ENCODE measurements at regions not wholly inside any gene's neighbourhood (a gene's known extent, or its start where the extent isn't known, plus 50 kb on each side); places are given as distances from the start of the nearest gene placed in this dataset.

GRCh38 chr9:119003882-119004617 is 365.2 kb downstream of the BRINP1 start:
- ChIA-PET CTCF (no interaction called here), POLR2A (no interaction called here)
- H3K36me3 ChIP-seq (ENCODE audit: control insufficient read depth in 2 of 2, extremely low read depth in 1 of 2, insufficient read depth in 1 of 2, low read length in 1 of 2): no peaks in the 10 kb centered on the region
- H3K27ac Mint-ChIP-seq: no peak overlapping the region
- H3K27me3 Mint-ChIP-seq: no peaks in the 10 kb centered on the region
- DNase-seq (no peak), ATAC-seq (replicated peaks in 1 of 4) (no peak)
- H3K9me3 Mint-ChIP-seq: peaks cover 3 to 11% (median 3%) of the 10 kb centered on the region in 3 donors
- H3K27ac ChIP-seq (ENCODE audit: low read length): no peak overlapping the region
- no peak overlapping the region for H3K4me3 ChIP-seq (ENCODE audit: control insufficient read depth in 1 of 2, extremely low read depth in 1 of 2, low read length in 1 of 2)
- no peaks in the 10 kb centered on the region for H3K4me1 Mint-ChIP-seq
- no peaks in the 10 kb centered on the region for H3K27me3 ChIP-seq (replicated peaks in 1 of 2; ENCODE audit: control insufficient read depth in 2 of 2, extremely low read depth in 1 of 2, insufficient read depth in 2 of 2, low read length in 1 of 2)
- no peaks in the 10 kb centered on the region for H3K4me1 ChIP-seq (ENCODE audit: control insufficient read depth in 1 of 2, extremely low read depth in 1 of 2, insufficient read depth in 2 of 2, low read length in 2 of 2)
- no peak overlapping the region for H3K4me3 Mint-ChIP-seq
- H3K36me3 Mint-ChIP-seq: no peaks in the 10 kb centered on the region
- H3K9me3 ChIP-seq: no peaks in the 10 kb centered on the region
- WGBS (ENCODE audit: insufficient coverage): no CpG with 5 or more reads among the region's 2 CpGs

- WGBS (ENCODE audit: insufficient coverage): no CpG with 5 or more reads among the region's 2 CpGs
- ChIA-PET CTCF (no interaction called here), POLR2A (no interaction called here)
- Histone ChIP-seq H3K4me3 (ENCODE audit: control insufficient read depth in 1 of 2, extremely low read depth in 1 of 2, low read length in 1 of 2) (no peak overlapping the region), H3K4me1 (ENCODE audit: control insufficient read depth in 1 of 2, extremely low read depth in 1 of 2, insufficient read depth in 2 of 2, low read length in 2 of 2) (no peaks in the 10 kb centered on the region), H3K36me3 (ENCODE audit: control insufficient read depth in 2 of 2, extremely low read depth in 1 of 2, insufficient read depth in 1 of 2, low read length in 1 of 2) (no peaks in the 10 kb centered on the region), H3K9me3 (no peaks in the 10 kb centered on the region), H3K27me3 (replicated peaks in 1 of 2; ENCODE audit: control insufficient read depth in 2 of 2, extremely low read depth in 1 of 2, insufficient read depth in 2 of 2, low read length in 1 of 2) (no peaks in the 10 kb centered on the region), H3K27ac (ENCODE audit: low read length) (no peak overlapping the region)
- Mint-ChIP-seq H3K36me3 (no peaks in the 10 kb centered on the region), H3K4me1 (peaks cover 0 to 3% (median 0%) of the 10 kb centered on the region in 3 donors), H3K9me3 (peaks cover 3 to 11% (median 3%) of the 10 kb centered on the region in 3 donors), H3K27me3 (no peaks in the 10 kb centered on the region), H3K27ac (no peak overlapping the region), H3K4me3 (no peak overlapping the region)
- DNase-seq: no peak
- no peak for ATAC-seq (replicated peaks in 1 of 4)
Observed at GRCh38 chr9:119004618-119004990, 364.6 kb downstream of the BRINP1 start.

GRCh38 chr9:119005162-119005561 is 364.1 kb downstream of the BRINP1 start:
- no peaks in the 10 kb centered on the region for H3K4me1 ChIP-seq (ENCODE audit: control insufficient read depth in 1 of 2, extremely low read depth in 1 of 2, insufficient read depth in 2 of 2, low read length in 2 of 2)
- ChIA-PET POLR2A (no interaction called here), CTCF (no interaction called here)
- no peak for ATAC-seq (replicated peaks in 1 of 4)
- DNase-seq: no peak
- H3K4me3 ChIP-seq (ENCODE audit: control insufficient read depth in 1 of 2, extremely low read depth in 1 of 2, low read length in 1 of 2): no peak overlapping the region
- H3K9me3 ChIP-seq: no peaks in the 10 kb centered on the region
- Mint-ChIP-seq H3K27me3 (no peaks in the 10 kb centered on the region), H3K36me3 (no peaks in the 10 kb centered on the region), H3K27ac (no peak overlapping the region), H3K4me1 (peaks cover 0 to 3% (median 0%) of the 10 kb centered on the region in 3 donors), H3K9me3 (peaks cover 3 to 11% (median 3%) of the 10 kb centered on the region in 3 donors), H3K4me3 (no peak overlapping the region)
- H3K36me3 ChIP-seq (ENCODE audit: control insufficient read depth in 2 of 2, extremely low read depth in 1 of 2, insufficient read depth in 1 of 2, low read length in 1 of 2): no peaks in the 10 kb centered on the region
- H3K27ac ChIP-seq (ENCODE audit: low read length): no peak overlapping the region
- WGBS (ENCODE audit: insufficient coverage): 93% methylated on average over 1 of the region's 2 CpGs
- H3K27me3 ChIP-seq (replicated peaks in 1 of 2; ENCODE audit: control insufficient read depth in 2 of 2, extremely low read depth in 1 of 2, insufficient read depth in 2 of 2, low read length in 1 of 2): no peaks in the 10 kb centered on the region

- Histone ChIP-seq H3K9me3 (no peaks in the 10 kb centered on the region), H3K36me3 (ENCODE audit: control insufficient read depth in 2 of 2, extremely low read depth in 1 of 2, insufficient read depth in 1 of 2, low read length in 1 of 2) (no peaks in the 10 kb centered on the region), H3K4me3 (ENCODE audit: control insufficient read depth in 1 of 2, extremely low read depth in 1 of 2, low read length in 1 of 2) (no peak overlapping the region), H3K27ac (ENCODE audit: low read length) (no peak overlapping the region), H3K27me3 (replicated peaks in 1 of 2; ENCODE audit: control insufficient read depth in 2 of 2, extremely low read depth in 1 of 2, insufficient read depth in 2 of 2, low read length in 1 of 2) (no peaks in the 10 kb centered on the region), H3K4me1 (ENCODE audit: control insufficient read depth in 1 of 2, extremely low read depth in 1 of 2, insufficient read depth in 2 of 2, low read length in 2 of 2) (no peaks in the 10 kb centered on the region)
- H3K9me3 Mint-ChIP-seq: peaks cover 0 to 16% (median 3%) of the 10 kb centered on the region in 3 donors
- no peaks in the 10 kb centered on the region for H3K27me3 Mint-ChIP-seq
- H3K27ac Mint-ChIP-seq: no peak overlapping the region
- ATAC-seq (replicated peaks in 1 of 4) (no peak), DNase-seq (no peak)
- H3K4me3 Mint-ChIP-seq: no peak overlapping the region
- H3K36me3 Mint-ChIP-seq: no peaks in the 10 kb centered on the region
- no CpG with 5 or more reads among the region's 4 CpGs for WGBS (ENCODE audit: insufficient coverage)
- ChIA-PET CTCF (no interaction called here), POLR2A (no interaction called here)
- peaks cover 0 to 3% (median 0%) of the 10 kb centered on the region in 3 donors for H3K4me1 Mint-ChIP-seq
Observed at GRCh38 chr9:119009249-119009648, 360.0 kb downstream of the BRINP1 start.

- no peaks in the 10 kb centered on the region for H3K27me3 Mint-ChIP-seq
- H3K9me3 ChIP-seq: no peaks in the 10 kb centered on the region
- H3K4me3 Mint-ChIP-seq: no peak overlapping the region
- no peaks in the 10 kb centered on the region for H3K4me1 Mint-ChIP-seq
- no peak overlapping the region for H3K27ac ChIP-seq (ENCODE audit: low read length)
- DNase-seq: no peak
- H3K27me3 ChIP-seq (replicated peaks in 1 of 2; ENCODE audit: control insufficient read depth in 2 of 2, extremely low read depth in 1 of 2, insufficient read depth in 2 of 2, low read length in 1 of 2): no peaks in the 10 kb centered on the region
- H3K4me3 ChIP-seq (ENCODE audit: control insufficient read depth in 1 of 2, extremely low read depth in 1 of 2, low read length in 1 of 2): no peak overlapping the region
- ATAC-seq (replicated peaks in 1 of 4): no peak
- 80% methylated on average over 9 of the region's 9 CpGs for WGBS (ENCODE audit: insufficient coverage)
- peaks cover 9 to 17% (median 12%) of the 10 kb centered on the region in 3 donors for H3K9me3 Mint-ChIP-seq
- ChIA-PET POLR2A (no interaction called here), CTCF (no interaction called here)
- no peaks in the 10 kb centered on the region for H3K4me1 ChIP-seq (ENCODE audit: control insufficient read depth in 1 of 2, extremely low read depth in 1 of 2, insufficient read depth in 2 of 2, low read length in 2 of 2)
- no peaks in the 10 kb centered on the region for H3K36me3 Mint-ChIP-seq
- no peak overlapping the region for H3K27ac Mint-ChIP-seq
- H3K36me3 ChIP-seq (ENCODE audit: control insufficient read depth in 2 of 2, extremely low read depth in 1 of 2, insufficient read depth in 1 of 2, low read length in 1 of 2): no peaks in the 10 kb centered on the region
Observed at GRCh38 chr9:119020284-119020683, 349.0 kb downstream of the BRINP1 start.

GRCh38 chr9:119020730-119021333 is 348.4 kb downstream of the BRINP1 start:
- DNase-seq: no peak
- H3K36me3 ChIP-seq (ENCODE audit: control insufficient read depth in 2 of 2, extremely low read depth in 1 of 2, insufficient read depth in 1 of 2, low read length in 1 of 2): no peaks in the 10 kb centered on the region
- 75% methylated on average over 1 of the region's 4 CpGs for WGBS (ENCODE audit: insufficient coverage)
- H3K27me3 Mint-ChIP-seq: no peaks in the 10 kb centered on the region
- H3K4me3 ChIP-seq (ENCODE audit: control insufficient read depth in 1 of 2, extremely low read depth in 1 of 2, low read length in 1 of 2): no peak overlapping the region
- POLR2A ChIA-PET: no interaction called here
- H3K9me3 ChIP-seq: no peaks in the 10 kb centered on the region
- H3K4me3 Mint-ChIP-seq: no peak overlapping the region
- H3K4me1 Mint-ChIP-seq: no peaks in the 10 kb centered on the region
- no peaks in the 10 kb centered on the region for H3K27me3 ChIP-seq (replicated peaks in 1 of 2; ENCODE audit: control insufficient read depth in 2 of 2, extremely low read depth in 1 of 2, insufficient read depth in 2 of 2, low read length in 1 of 2)
- no peaks in the 10 kb centered on the region for H3K4me1 ChIP-seq (ENCODE audit: control insufficient read depth in 1 of 2, extremely low read depth in 1 of 2, insufficient read depth in 2 of 2, low read length in 2 of 2)
- no peak overlapping the region for H3K27ac Mint-ChIP-seq
- CTCF ChIA-PET: interaction anchor here in 1 of 2 donors (0.8 kb wide), 1 partner anchor 10 kb away, joined by 3 read pairs; no protein-coding TSS in a partner anchor
- peaks cover 9 to 17% (median 9%) of the 10 kb centered on the region in 3 donors for H3K9me3 Mint-ChIP-seq
- no peak for ATAC-seq (replicated peaks in 1 of 4)
- H3K27ac ChIP-seq (ENCODE audit: low read length): no peak overlapping the region
- no peaks in the 10 kb centered on the region for H3K36me3 Mint-ChIP-seq

Data from T-cell (primary cell).